Vagina (tissue), 2 donors: ENCODE measurements at regions not wholly inside any gene's neighbourhood (a gene's known extent, or its start where the extent isn't known, plus 50 kb on each side); places are given as distances from the start of the nearest gene placed in this dataset.

Source experiments
- CTCF ChIP-seq, 3 experiments: fragments of 450-650 bp in 2 of 3; fragments of 200-600 bp in 1 of 3; sonication (generic) in 1 of 3; IDR thresholded peaks; one replicate each; pipeline ENCODE4 v1.5.1; 2017 to 2019; ENCODE audit warnings: antibody characterized with exemption in 3 of 3, mild to moderate bottlenecking in 2 of 3, moderate library complexity in 2 of 3
- POLR2AphosphoS5 ChIP-seq, 2 donors: sonication (generic); formaldehyde crosslinking; IDR thresholded peaks; one replicate each; pipeline ENCODE4 v1.9.0; 2017; ENCODE audit warnings: antibody characterized with exemption in 2 of 2, mild to moderate bottlenecking in 2 of 2, low read depth in 1 of 2; ENCODE audit not compliant: insufficient read depth in 1 of 2

GRCh38 chr2:239731998-239732665 is 293.0 kb downstream of the NDUFA10 start:
- TF ChIP-seq CTCF (IDR thresholded peaks at IDR 0.05) (no peak), POLR2AphosphoS5 (IDR thresholded peaks at IDR 0.05; ENCODE audit: insufficient read depth in 1 of 2, low read depth in 1 of 2) (no peak)
